ENCODE measurements at regions not wholly inside any gene's neighbourhood (a gene's known extent, or its start where the extent isn't known, plus 50 kb on each side); places are given as distances from the start of the nearest gene placed in this dataset.

- no peaks in the 10 kb centered on the region for H3K27me3 ChIP-seq
- H3K4me3 ChIP-seq = peak overlapping the region in 1 of 4 donors; percentile 26
- H3K36me3 ChIP-seq (replicated peaks in 1 of 2) = no peaks in the 10 kb centered on the region
- peak; percentile 72 to 94 (median 89) for DNase-seq
- peaks cover 10 to 29% of the 10 kb centered on the region in 2 donors for H3K4me1 ChIP-seq (replicated peaks in 1 of 2)
- intact Hi-C loops (cut with DNase I) = no loop called here
- no peak for TF ChIP-seq POLR2A (IDR thresholded peaks at IDR 0.05)
- no peak for TF ChIP-seq CTCF (IDR thresholded peaks at IDR 0.05)
- WGBS, 4 donors = 23 to 45% (median 31%) methylated on average over 9 of the region's 9 CpGs
- H3K27ac ChIP-seq = peak overlapping the region in 4 of 5 donors; percentile 14 to 65 (median 37)
- H3K9me3 ChIP-seq (replicated peaks in 1 of 3) = no peaks in the 10 kb centered on the region
These were observed 115.0 kb downstream of the DACT1 start for GRCh38 chr14:58752771-58753201.

- WGBS, 4 donors = 63 to 87% (median 79%) methylated on average over 2 to 3 of the region's 3 CpGs
- peaks cover 0 to 17% of the 10 kb centered on the region in 2 donors for H3K4me1 ChIP-seq (replicated peaks in 1 of 2)
- no peak overlapping the region for H3K27ac ChIP-seq
- no peak for TF ChIP-seq CTCF (IDR thresholded peaks at IDR 0.05)
- TF ChIP-seq POLR2A (IDR thresholded peaks at IDR 0.05) = no peak
- DNase-seq = no peak
- H3K4me3 ChIP-seq = no peak overlapping the region
- no peaks in the 10 kb centered on the region for H3K9me3 ChIP-seq (replicated peaks in 1 of 3)
- intact Hi-C loops (cut with DNase I) = no loop called here
- no peaks in the 10 kb centered on the region for H3K27me3 ChIP-seq
- H3K36me3 ChIP-seq (replicated peaks in 1 of 2) = no peaks in the 10 kb centered on the region
These were observed 117.5 kb downstream of the DACT1 start for GRCh38 chr14:58755031-58755925.

GRCh38 chr14:58760121-58760520, 122.4 kb downstream of the DACT1 start:
- Histone ChIP-seq H3K4me3 (no peak overlapping the region), H3K9me3 (replicated peaks in 1 of 3) (no peaks in the 10 kb centered on the region), H3K27ac (no peak overlapping the region), H3K27me3 (no peaks in the 10 kb centered on the region), H3K36me3 (replicated peaks in 1 of 2) (no peaks in the 10 kb centered on the region), H3K4me1 (replicated peaks in 1 of 2) (no peaks in the 10 kb centered on the region)
- TF ChIP-seq CTCF (IDR thresholded peaks at IDR 0.05) (no peak), POLR2A (IDR thresholded peaks at IDR 0.05) (no peak)
- intact Hi-C loops (cut with DNase I) = no loop called here
- WGBS, 4 donors = 62 to 82% (median 79%) methylated on average over 2 of the region's 2 CpGs
- DNase-seq = no peak

- Histone ChIP-seq H3K9me3 (replicated peaks in 1 of 3) (no peaks in the 10 kb centered on the region), H3K27me3 (no peaks in the 10 kb centered on the region), H3K36me3 (replicated peaks in 1 of 2) (no peaks in the 10 kb centered on the region), H3K4me1 (replicated peaks in 1 of 2) (no peaks in the 10 kb centered on the region), H3K27ac (no peak overlapping the region), H3K4me3 (no peak overlapping the region)
- intact Hi-C loops (cut with DNase I) = no loop called here
- TF ChIP-seq CTCF (IDR thresholded peaks at IDR 0.05) (no peak), POLR2A (IDR thresholded peaks at IDR 0.05) (no peak)
- 86 to 94% (median 89%) methylated on average over 1 of the region's 1 CpG for WGBS, 4 donors
- DNase-seq = no peak
These were observed 124.9 kb downstream of the DACT1 start for GRCh38 chr14:58762629-58763028.

Data from adrenal gland (tissue), 9 donors.